Epithelial cell of esophagus (primary cell): ENCODE measurements at regions not wholly inside any gene's neighbourhood (a gene's known extent, or its start where the extent isn't known, plus 50 kb on each side); places are given as distances from the start of the nearest gene placed in this dataset.
A peak's percentile ranks its signal among the peaks of the same experiment; 100 is the strongest.

Experiments
- DNase-seq: peaks from one replicate; pipeline ENCODE4 v3.0.0; 2010; ENCODE audit warnings: low read depth
- H3K4me3 ChIP-seq: 2 replicates; pipeline ENCODE4 v1.5.1; 2011; ENCODE audit warnings: mild to moderate bottlenecking, low read length, control low read depth
- CTCF ChIP-seq: IDR thresholded peaks from 2 replicates; pipeline ENCODE4 v1.5.1; 2011; ENCODE audit warnings: low read depth, mild to moderate bottlenecking, low read length, control low read depth, inconsistent platforms; ENCODE audit not compliant: insufficient read depth; ENCODE audit errors: missing control alignments

GRCh38 chr7:21317966-21318915 lies 109.6 kb upstream of the SP4 start:
- TF ChIP-seq CTCF = no peak
- DNase-seq = peak; percentile 21
- H3K4me3 ChIP-seq = no peak overlapping the region

DNA sequence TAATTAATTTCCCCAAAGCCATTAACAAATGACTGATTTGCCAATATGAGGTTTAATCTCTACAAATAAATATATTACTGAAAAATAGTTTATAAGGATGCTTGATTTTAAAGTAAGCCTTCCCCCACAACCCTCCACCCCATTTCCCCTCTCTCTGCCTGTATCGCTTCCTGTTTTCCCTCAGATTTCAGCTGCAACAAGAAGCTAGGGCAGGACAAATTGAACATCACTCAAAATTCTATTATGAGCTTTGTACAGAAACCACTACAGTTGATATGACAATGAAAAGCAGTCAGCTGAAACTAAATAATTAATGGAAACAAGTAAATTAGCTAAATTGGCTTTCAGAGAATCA lies 109.0 kb upstream of the SP4 start:
- DNase-seq = no peak
- no peak overlapping the region for H3K4me3 ChIP-seq
- TF ChIP-seq CTCF = no peak

- no peak overlapping the region for H3K4me3 ChIP-seq
- no peak for TF ChIP-seq CTCF
Measured at GRCh38 chr7:21326241-21326640, 101.6 kb upstream of the SP4 start.

DNA sequence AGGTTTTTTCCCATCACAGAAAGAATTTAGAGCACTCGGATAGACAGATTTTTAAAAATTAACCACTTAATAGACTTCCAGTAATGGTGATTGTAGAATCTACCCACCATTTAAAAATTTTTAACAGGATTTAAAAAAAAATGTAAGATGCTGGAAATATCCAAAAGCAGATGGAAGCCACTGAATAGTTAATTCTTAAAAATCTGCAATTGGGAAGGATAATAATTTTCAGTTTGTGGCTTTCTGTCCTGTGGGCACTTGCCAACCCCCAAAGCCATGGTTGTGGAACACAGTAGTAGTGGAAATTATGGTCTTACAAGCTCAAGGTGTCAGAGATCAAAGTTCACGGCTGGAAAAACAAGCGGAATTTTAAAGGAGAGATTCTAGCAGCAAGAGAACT lies 101.0 kb upstream of the SP4 start:
- no peak for DNase-seq
- no peak for TF ChIP-seq CTCF
- no peak overlapping the region for H3K4me3 ChIP-seq

More at GRCh38 chr7:21326241-21326640, 101.6 kb upstream of the SP4 start:
- no peak for DNase-seq

GRCh38 chr7:21327422-21328409 lies 100.2 kb upstream of the SP4 start:
- no peak for TF ChIP-seq CTCF
- DNase-seq = no peak
- no peak overlapping the region for H3K4me3 ChIP-seq

- no peak for DNase-seq
- no peak for TF ChIP-seq CTCF
- no peak overlapping the region for H3K4me3 ChIP-seq
Measured at GRCh38 chr7:21330462-21331178, 97.3 kb upstream of the SP4 start.
